ENCODE measurements at regions not wholly inside any gene's neighbourhood (a gene's known extent, or its start where the extent isn't known, plus 50 kb on each side); places are given as distances from the start of the nearest gene placed in this dataset.

DNA sequence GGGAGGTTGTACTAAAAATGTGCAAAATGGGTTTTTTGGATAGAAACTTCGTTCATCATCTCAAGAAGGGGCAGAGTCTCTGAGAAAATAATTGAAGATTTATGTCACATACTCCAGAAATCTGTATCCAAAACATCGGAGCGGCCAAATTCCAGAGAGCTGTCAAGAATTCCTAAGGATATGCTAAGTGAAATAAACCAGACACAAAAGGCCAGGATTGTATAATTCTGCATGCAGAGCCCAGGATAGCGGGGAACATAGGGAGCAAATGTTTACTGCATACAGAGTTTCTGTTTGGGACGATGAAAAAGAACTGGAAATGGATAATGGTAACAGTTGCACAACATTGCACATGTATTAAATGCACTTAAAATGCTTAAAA, 224.2 kb upstream of the AUTS2 start:
- TF ChIP-seq CTCF (IDR thresholded peaks at IDR 0.05; ENCODE audit: low read depth, low read length, poor library complexity, severe bottlenecking): no peak
- no peak for TF ChIP-seq EZH2phosphoT487 (IDR thresholded peaks at IDR 0.05; ENCODE audit: borderline replicate concordance, low read length)

All from DOHH2 (cell line).